Gastroesophageal sphincter (tissue), 4 donors: ENCODE measurements at regions not wholly inside any gene's neighbourhood (a gene's known extent, or its start where the extent isn't known, plus 50 kb on each side); places are given as distances from the start of the nearest gene placed in this dataset.

ENCODE experiments used
- ATAC-seq: fragments of 150-250 bp; one replicate; pipeline ENCODE4 v1.9.1; 2016; ENCODE audit warnings: mild to moderate bottlenecking, moderate library complexity
- H3K27ac ChIP-seq, 4 donors: fragments of 200-600 bp; sonication (generic) in 3 of 4; 1 replicate in 3 of 4; 2 replicates in 1 of 4; pipeline ENCODE4 v1.5.1; 2016 to 2019
- H3K27me3 ChIP-seq: fragments of 200-600 bp; sonication (generic); one replicate; pipeline ENCODE4 v1.5.1; 2019
- H3K36me3 ChIP-seq, 2 donors: fragments of 200-600 bp; sonication (generic); one replicate each; pipeline ENCODE4 v1.5.1; 2019; ENCODE audit warnings: control low read depth in 1 of 2
- H3K4me1 ChIP-seq, 3 donors: fragments of 200-600 bp; sonication (generic); 1 replicate in 2 of 3; 2 replicates in 1 of 3; pipeline ENCODE4 v1.5.1; 2016 to 2019; ENCODE audit warnings: control low read depth in 2 of 3
- H3K4me3 ChIP-seq, 2 donors: fragments of 200-600 bp; sonication (generic); one replicate each; pipeline ENCODE4 v1.5.1; 2019; ENCODE audit warnings: mild to moderate bottlenecking in 1 of 2, moderate library complexity in 1 of 2
- H3K9me3 ChIP-seq, 3 donors: fragments of 200-600 bp; sonication (generic); one replicate each; pipeline ENCODE4 v1.5.1; 2017 to 2019; ENCODE audit warnings: control low read depth in 2 of 3
- EP300 ChIP-seq: sonication (generic); formaldehyde crosslinking; IDR thresholded peaks from one replicate; pipeline ENCODE4 v1.6.1; 2017; ENCODE audit warnings: antibody characterized with exemption, mild to moderate bottlenecking
- POLR2A ChIP-seq, 2 donors: fragments of 450-650 bp; IDR thresholded peaks; one replicate each; pipeline ENCODE4 v1.6.1; 2017; ENCODE audit warnings: antibody characterized with exemption in 2 of 2, mild to moderate bottlenecking in 2 of 2, moderate library complexity in 1 of 2
- POLR2AphosphoS5 ChIP-seq: sonication (generic); formaldehyde crosslinking; IDR thresholded peaks from one replicate; pipeline ENCODE4 v1.6.1; 2017; ENCODE audit warnings: antibody characterized with exemption
- WGBS, 2 donors: methylation state at CpG; one replicate each; pipeline ENCODE4 v1.1.5; 2018; ENCODE audit warnings: low coverage in 1 of 2; 5-methylcytosine and 5-hydroxymethylcytosine counted together
- TF ChIP-seq, protein P1 (sequence below), 4 experiments: fragments of 200-600 bp in 2 of 4; fragments of 450-650 bp in 2 of 4; sonication (generic) in 1 of 4; IDR thresholded peaks; one replicate each; pipeline ENCODE4 v1.5.1; 2017 to 2019; ENCODE audit warnings: antibody characterized with exemption in 4 of 4, mild to moderate bottlenecking in 2 of 4, moderate library complexity in 2 of 4

DNA sequence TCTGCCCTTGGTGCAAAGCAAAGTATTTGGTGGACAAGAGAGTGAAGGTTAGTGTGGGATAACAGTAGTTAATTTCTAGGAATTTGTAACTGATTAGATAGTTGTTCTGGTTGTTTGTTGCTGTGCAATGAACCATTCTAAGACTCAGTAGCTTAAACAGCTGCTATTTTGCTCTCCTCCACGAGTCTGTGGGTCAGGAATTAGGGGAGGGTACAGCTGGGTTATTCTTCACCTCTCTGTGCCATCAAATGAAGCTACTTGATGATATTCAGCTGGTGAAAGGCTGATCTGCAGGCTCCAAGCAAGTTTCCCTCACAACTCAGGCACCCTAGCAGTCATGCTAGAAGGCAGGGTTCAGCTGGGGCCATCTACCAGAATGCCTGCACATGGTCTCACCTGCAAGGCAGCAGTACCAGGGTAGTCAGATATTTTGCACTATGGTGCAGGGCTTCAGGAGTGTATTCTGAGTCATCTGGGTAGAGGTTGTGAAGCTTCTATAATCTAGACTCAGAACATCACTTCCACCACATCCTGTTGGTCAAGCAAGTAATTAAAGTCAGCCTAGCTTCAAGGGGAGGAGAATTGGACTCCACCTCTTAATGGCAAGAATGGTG lies 159.5 kb upstream of the SLC28A3 start:
- no peak for TF ChIP-seq POLR2A (IDR thresholded peaks at IDR 0.05)
- no peak for TF ChIP-seq EP300
- TF ChIP-seq, protein P1, sequence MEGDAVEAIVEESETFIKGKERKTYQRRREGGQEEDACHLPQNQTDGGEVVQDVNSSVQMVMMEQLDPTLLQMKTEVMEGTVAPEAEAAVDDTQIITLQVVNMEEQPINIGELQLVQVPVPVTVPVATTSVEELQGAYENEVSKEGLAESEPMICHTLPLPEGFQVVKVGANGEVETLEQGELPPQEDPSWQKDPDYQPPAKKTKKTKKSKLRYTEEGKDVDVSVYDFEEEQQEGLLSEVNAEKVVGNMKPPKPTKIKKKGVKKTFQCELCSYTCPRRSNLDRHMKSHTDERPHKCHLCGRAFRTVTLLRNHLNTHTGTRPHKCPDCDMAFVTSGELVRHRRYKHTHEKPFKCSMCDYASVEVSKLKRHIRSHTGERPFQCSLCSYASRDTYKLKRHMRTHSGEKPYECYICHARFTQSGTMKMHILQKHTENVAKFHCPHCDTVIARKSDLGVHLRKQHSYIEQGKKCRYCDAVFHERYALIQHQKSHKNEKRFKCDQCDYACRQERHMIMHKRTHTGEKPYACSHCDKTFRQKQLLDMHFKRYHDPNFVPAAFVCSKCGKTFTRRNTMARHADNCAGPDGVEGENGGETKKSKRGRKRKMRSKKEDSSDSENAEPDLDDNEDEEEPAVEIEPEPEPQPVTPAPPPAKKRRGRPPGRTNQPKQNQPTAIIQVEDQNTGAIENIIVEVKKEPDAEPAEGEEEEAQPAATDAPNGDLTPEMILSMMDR (IDR thresholded peaks at IDR 0.05) = no peak
- TF ChIP-seq POLR2AphosphoS5 = no peak
- Histone ChIP-seq H3K36me3 (no peaks in the 10 kb centered on the region), H3K4me3 (no peak overlapping the region), H3K27me3 (no peaks in the 10 kb centered on the region), H3K27ac (no peak overlapping the region), H3K9me3 (no peaks in the 10 kb centered on the region), H3K4me1 (no peaks in the 10 kb centered on the region)
- no peak for ATAC-seq
- no CpG with 5 or more reads among the region's 1 CpG for WGBS, 2 donors

- H3K36me3 ChIP-seq = no peaks in the 10 kb centered on the region
- H3K4me1 ChIP-seq = no peaks in the 10 kb centered on the region
- H3K4me3 ChIP-seq = no peak overlapping the region
- H3K9me3 ChIP-seq = peaks cover 0 to 6% (median 0%) of the 10 kb centered on the region in 3 donors
- WGBS, 2 donors = 49% methylated on average over 3 of the region's 3 CpGs; no CpG with 5 or more reads in 1 of the 2 donors
- ATAC-seq = no peak
- no peak overlapping the region for H3K27ac ChIP-seq
- no peaks in the 10 kb centered on the region for H3K27me3 ChIP-seq
- TF ChIP-seq POLR2AphosphoS5 (no peak), POLR2A (IDR thresholded peaks at IDR 0.05) (no peak), EP300 (no peak)
- TF ChIP-seq, protein P1 (IDR thresholded peaks at IDR 0.05) = no peak
Measured at GRCh38 chr9:84500826-84501225, 160.3 kb upstream of the SLC28A3 start.

DNA sequence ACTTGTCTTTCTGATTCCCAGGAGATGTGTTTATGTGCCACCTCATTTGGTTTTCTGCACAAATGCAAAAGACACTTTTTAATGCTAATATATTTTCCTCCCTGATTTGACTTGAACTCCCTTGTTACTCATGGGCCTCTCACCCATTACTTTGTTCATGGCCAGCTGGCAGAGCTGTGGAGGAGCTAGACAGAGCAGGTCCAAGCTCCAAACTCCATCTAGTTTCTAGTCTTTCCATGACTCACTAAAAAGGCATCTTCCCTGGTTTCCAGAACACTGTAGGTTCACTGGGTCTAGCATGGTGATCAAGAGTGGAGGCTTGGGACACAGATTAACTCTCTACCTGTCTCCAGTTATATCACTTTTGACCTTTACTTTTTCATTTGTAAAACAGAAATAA lies 161.0 kb upstream of the SLC28A3 start:
- no peak overlapping the region for H3K4me3 ChIP-seq
- H3K4me1 ChIP-seq = no peaks in the 10 kb centered on the region
- no peak for ATAC-seq
- H3K27me3 ChIP-seq = no peaks in the 10 kb centered on the region
- TF ChIP-seq POLR2A (IDR thresholded peaks at IDR 0.05) = no peak
- TF ChIP-seq, protein P1 (IDR thresholded peaks at IDR 0.05) = no peak
- no peak for TF ChIP-seq EP300
- no peak for TF ChIP-seq POLR2AphosphoS5
- no peak overlapping the region for H3K27ac ChIP-seq
- no peaks in the 10 kb centered on the region for H3K36me3 ChIP-seq
- H3K9me3 ChIP-seq = peaks cover 0 to 13% (median 0%) of the 10 kb centered on the region in 3 donors

- TF ChIP-seq POLR2AphosphoS5 (no peak), EP300 (no peak), POLR2A (IDR thresholded peaks at IDR 0.05) (no peak)
- TF ChIP-seq, protein P1 (IDR thresholded peaks at IDR 0.05) = no peak
- Histone ChIP-seq H3K27ac (no peak overlapping the region), H3K4me1 (no peaks in the 10 kb centered on the region), H3K4me3 (no peak overlapping the region), H3K27me3 (no peaks in the 10 kb centered on the region), H3K9me3 (peaks cover 0 to 18% (median 0%) of the 10 kb centered on the region in 3 donors), H3K36me3 (no peaks in the 10 kb centered on the region)
- no peak for ATAC-seq
Measured at GRCh38 chr9:84502066-84502465, 161.5 kb upstream of the SLC28A3 start.

- H3K27me3 ChIP-seq = no peaks in the 10 kb centered on the region
- H3K36me3 ChIP-seq = no peaks in the 10 kb centered on the region
- TF ChIP-seq EP300 = no peak
- TF ChIP-seq, protein P1 (IDR thresholded peaks at IDR 0.05) = no peak
- no peak for TF ChIP-seq POLR2A (IDR thresholded peaks at IDR 0.05)
- no peak for TF ChIP-seq POLR2AphosphoS5
- H3K4me3 ChIP-seq = no peak overlapping the region
- no peak overlapping the region for H3K27ac ChIP-seq
- WGBS, 2 donors = 35 to 57% methylated on average over 2 of the region's 2 CpGs
- no peaks in the 10 kb centered on the region for H3K4me1 ChIP-seq
- ATAC-seq = no peak
- H3K9me3 ChIP-seq = peaks cover 0 to 32% (median 0%) of the 10 kb centered on the region in 3 donors
Measured at GRCh38 chr9:84504360-84504759, 163.8 kb upstream of the SLC28A3 start.
